Loucy (cell line): ENCODE measurements at regions not wholly inside any gene's neighbourhood (a gene's known extent, or its start where the extent isn't known, plus 50 kb on each side); places are given as distances from the start of the nearest gene placed in this dataset.

Experiments used
- CTCF ChIP-seq: fragments of 200-600 bp; sonication (generic); conservative IDR thresholded peaks from 2 replicates; pipeline ENCODE4 v1.5.1; 2014; ENCODE audit warnings: mild to moderate bottlenecking, antibody characterized with exemption, low read length
- EZH2phosphoT487 ChIP-seq: fragments of 200-600 bp; IDR thresholded peaks from 2 replicates; pipeline ENCODE4 v1.6.1; 2018; ENCODE audit warnings: antibody characterized with exemption, mild to moderate bottlenecking, moderate library complexity, borderline replicate concordance

- TF ChIP-seq CTCF (no peak), EZH2phosphoT487 (no peak)
Measured at GRCh38 chr6:47102331-47102730, 60.2 kb upstream of the ADGRF1 start.
